ENCODE measurements at regions not wholly inside any gene's neighbourhood (a gene's known extent, or its start where the extent isn't known, plus 50 kb on each side); places are given as distances from the start of the nearest gene placed in this dataset.

DNA sequence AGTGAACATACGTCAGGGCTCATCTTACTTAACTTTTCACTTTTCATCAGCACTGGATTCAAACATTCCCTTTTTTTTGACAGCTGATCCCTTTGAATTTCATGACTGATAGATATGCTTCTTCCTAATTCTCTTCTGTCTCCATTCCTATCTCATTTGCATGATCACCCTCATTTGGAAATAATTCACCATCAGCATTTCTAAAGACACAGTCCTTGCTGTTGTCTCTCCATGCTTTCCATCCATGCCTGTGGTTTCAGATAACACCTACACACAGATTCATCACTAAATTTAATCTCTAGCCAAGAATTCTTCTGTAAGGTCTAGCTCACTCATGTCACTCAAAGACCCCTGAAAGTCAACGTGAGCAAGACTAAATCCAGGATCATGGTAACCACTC is 228.4 kb upstream of the BTBD3 start:
- H3K4me1 Mint-ChIP-seq, result no peaks in the 10 kb centered on the region
- no peak overlapping the region for H3K27ac Mint-ChIP-seq
- ChIA-PET CTCF (no interaction called here), POLR2A (no interaction called here)
- H3K4me3 Mint-ChIP-seq, result no peak overlapping the region
- intact Hi-C loops (cut with micrococcal nuclease), result no loop called here
- no peaks in the 10 kb centered on the region for H3K36me3 Mint-ChIP-seq (ENCODE audit: low read depth)
- ATAC-seq (ENCODE audit: low read depth), result no peak
- DNase-seq, result no peak
- TF ChIP-seq, protein P1, sequence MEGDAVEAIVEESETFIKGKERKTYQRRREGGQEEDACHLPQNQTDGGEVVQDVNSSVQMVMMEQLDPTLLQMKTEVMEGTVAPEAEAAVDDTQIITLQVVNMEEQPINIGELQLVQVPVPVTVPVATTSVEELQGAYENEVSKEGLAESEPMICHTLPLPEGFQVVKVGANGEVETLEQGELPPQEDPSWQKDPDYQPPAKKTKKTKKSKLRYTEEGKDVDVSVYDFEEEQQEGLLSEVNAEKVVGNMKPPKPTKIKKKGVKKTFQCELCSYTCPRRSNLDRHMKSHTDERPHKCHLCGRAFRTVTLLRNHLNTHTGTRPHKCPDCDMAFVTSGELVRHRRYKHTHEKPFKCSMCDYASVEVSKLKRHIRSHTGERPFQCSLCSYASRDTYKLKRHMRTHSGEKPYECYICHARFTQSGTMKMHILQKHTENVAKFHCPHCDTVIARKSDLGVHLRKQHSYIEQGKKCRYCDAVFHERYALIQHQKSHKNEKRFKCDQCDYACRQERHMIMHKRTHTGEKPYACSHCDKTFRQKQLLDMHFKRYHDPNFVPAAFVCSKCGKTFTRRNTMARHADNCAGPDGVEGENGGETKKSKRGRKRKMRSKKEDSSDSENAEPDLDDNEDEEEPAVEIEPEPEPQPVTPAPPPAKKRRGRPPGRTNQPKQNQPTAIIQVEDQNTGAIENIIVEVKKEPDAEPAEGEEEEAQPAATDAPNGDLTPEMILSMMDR (IDR thresholded peaks at IDR 0.05), result no peak
- H3K27me3 Mint-ChIP-seq, result no peaks in the 10 kb centered on the region
- H3K9me3 Mint-ChIP-seq, result peaks cover 2% of the 10 kb centered on the region

DNA sequence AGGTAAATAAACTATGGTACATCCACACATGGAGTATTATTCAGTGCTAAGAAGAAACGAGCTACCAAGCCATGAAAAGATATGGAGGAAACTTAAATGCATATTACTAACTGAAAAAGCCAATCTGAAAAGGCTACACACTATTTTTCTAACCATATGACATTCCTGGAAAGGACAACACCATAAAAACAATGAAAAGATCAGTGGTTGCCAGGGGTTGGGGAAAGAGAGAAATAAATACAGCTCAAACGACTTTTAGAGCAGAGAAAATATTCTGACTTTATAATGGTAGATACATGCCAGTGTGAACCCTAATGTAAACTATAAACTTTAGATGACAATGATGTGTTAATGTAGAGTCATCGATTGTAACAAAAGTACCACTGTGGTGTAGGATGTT is 225.9 kb upstream of the BTBD3 start:
- no peaks in the 10 kb centered on the region for H3K36me3 Mint-ChIP-seq (ENCODE audit: low read depth)
- DNase-seq (no peak), ATAC-seq (ENCODE audit: low read depth) (no peak)
- no peaks in the 10 kb centered on the region for H3K27me3 Mint-ChIP-seq
- ChIA-PET CTCF (no interaction called here), POLR2A (no interaction called here)
- intact Hi-C loops (cut with micrococcal nuclease), result no loop called here
- H3K27ac Mint-ChIP-seq, result no peak overlapping the region
- no peaks in the 10 kb centered on the region for H3K4me1 Mint-ChIP-seq
- H3K4me3 Mint-ChIP-seq, result no peak overlapping the region
- peaks cover 2% of the 10 kb centered on the region for H3K9me3 Mint-ChIP-seq
- TF ChIP-seq, protein P1 (IDR thresholded peaks at IDR 0.05), result no peak

DNA sequence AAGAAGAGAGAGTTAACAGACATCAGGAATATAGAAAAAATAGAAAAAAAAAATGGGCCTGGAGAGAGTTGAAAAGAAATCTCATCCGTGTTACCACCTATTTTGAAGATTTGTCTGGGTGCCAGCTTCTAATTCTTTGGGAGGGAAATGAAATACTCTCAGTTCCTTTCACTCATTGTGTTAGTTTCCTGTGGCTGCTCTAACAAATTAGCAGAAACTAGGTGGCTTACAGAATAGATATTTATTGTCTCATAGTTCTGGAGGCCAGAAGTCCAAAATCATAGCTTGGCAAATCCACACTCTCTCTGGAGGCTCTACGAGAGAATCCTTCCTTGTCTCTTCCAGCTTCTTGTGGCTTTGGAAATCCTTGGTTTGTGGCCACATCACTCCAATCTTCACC is 225.1 kb upstream of the BTBD3 start:
- no peak for ATAC-seq (ENCODE audit: low read depth)
- H3K27me3 Mint-ChIP-seq, result no peaks in the 10 kb centered on the region
- no peak overlapping the region for H3K27ac Mint-ChIP-seq
- H3K4me1 Mint-ChIP-seq, result no peaks in the 10 kb centered on the region
- H3K4me3 Mint-ChIP-seq, result no peak overlapping the region
- intact Hi-C loops (cut with micrococcal nuclease), result no loop called here
- ChIA-PET POLR2A (no interaction called here), CTCF (no interaction called here)
- TF ChIP-seq, protein P1 (IDR thresholded peaks at IDR 0.05), result no peak
- no peak for DNase-seq
- peaks cover 2% of the 10 kb centered on the region for H3K9me3 Mint-ChIP-seq
- no peaks in the 10 kb centered on the region for H3K36me3 Mint-ChIP-seq (ENCODE audit: low read depth)

DNA sequence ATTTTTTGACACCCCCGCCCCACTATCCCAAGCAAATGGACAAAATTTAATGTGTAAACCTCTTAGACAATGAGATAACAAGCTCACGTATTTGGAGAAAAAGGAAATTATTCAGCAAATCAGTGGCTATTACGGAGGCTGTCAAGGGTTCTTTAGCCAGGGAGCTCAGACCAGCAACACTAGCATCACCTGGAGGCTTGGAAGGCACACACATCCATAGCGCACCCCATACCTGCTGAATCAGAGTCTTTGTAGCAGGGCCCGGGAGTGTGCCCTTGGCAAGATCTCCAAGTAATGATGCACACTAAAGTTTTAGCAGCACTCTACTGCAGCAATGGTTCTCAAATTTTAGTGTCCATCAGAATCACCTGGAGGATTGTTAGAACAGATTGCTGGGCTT is 223.2 kb upstream of the BTBD3 start:
- Mint-ChIP-seq H3K4me3 (no peak overlapping the region), H3K9me3 (peaks cover 4% of the 10 kb centered on the region), H3K27me3 (no peaks in the 10 kb centered on the region), H3K27ac (no peak overlapping the region), H3K36me3 (ENCODE audit: low read depth) (no peaks in the 10 kb centered on the region), H3K4me1 (no peaks in the 10 kb centered on the region)
- intact Hi-C loops (cut with micrococcal nuclease), result no loop called here
- POLR2A ChIA-PET, result no interaction called here
- no peak for ATAC-seq (ENCODE audit: low read depth)
- no peak for DNase-seq
- TF ChIP-seq, protein P1 (IDR thresholded peaks at IDR 0.05), result no peak
- CTCF ChIA-PET, result no interaction called here

DNA sequence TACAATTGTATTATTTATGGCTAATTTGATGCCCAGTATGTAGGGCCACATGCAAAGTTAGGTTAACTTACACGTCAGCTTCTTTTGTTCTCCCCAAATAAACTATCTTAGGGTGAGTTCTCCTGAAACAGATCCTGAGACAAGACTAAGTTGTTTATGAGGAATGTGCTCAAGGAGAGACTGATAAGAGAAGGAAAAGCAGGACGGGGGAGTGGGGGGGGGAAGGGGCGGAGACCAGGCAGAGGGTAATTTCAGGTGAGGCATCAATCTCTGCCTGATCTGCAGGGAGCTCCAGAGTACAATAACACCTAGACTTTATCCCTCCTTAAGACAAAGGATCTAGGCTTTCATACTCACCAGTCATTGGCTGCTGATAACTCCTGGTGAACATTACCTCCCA is 220.6 kb upstream of the BTBD3 start:
- H3K27me3 Mint-ChIP-seq, result no peaks in the 10 kb centered on the region
- CTCF ChIA-PET, result no interaction called here
- H3K4me1 Mint-ChIP-seq, result no peaks in the 10 kb centered on the region
- POLR2A ChIA-PET, result no interaction called here
- TF ChIP-seq, protein P1 (IDR thresholded peaks at IDR 0.05), result no peak
- no peak overlapping the region for H3K27ac Mint-ChIP-seq
- no peak overlapping the region for H3K4me3 Mint-ChIP-seq
- intact Hi-C loops (cut with micrococcal nuclease), result no loop called here
- no peak for ATAC-seq (ENCODE audit: low read depth)
- DNase-seq, result no peak
- peaks cover 4% of the 10 kb centered on the region for H3K9me3 Mint-ChIP-seq
- H3K36me3 Mint-ChIP-seq (ENCODE audit: low read depth), result no peaks in the 10 kb centered on the region

All from activated B cell treated with CpG ODN at 0.5 μM for 24 hours (primary cell).